ENCODE measurements at regions not wholly inside any gene's neighbourhood (a gene's known extent, or its start where the extent isn't known, plus 50 kb on each side); places are given as distances from the start of the nearest gene placed in this dataset.

DNA sequence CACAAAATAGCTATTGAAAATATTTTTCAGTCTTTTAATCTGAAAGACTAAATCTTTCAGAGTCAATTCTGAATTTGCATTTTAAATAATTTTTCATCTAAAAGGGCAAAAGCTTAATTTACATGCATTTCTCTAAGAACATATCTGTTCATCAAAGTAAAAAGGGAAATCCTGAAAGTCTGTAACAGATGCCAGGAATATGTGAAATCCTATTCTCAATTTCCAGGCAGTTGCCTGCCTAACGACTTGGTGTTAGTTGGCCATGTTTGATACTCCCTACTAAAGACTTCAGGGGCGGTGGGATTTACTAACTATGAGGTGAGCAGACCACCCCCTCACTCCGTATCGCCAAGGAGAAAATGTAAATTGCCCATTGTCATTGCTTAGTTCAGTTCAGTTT, 136.8 kb downstream of the KIT start:
- ChIA-PET POLR2A (ENCODE audit: unreplicated experiment) (no interaction called here), CTCF (no interaction called here)
- BruUV-seq (replicated peaks), result no TSS peak

DNA sequence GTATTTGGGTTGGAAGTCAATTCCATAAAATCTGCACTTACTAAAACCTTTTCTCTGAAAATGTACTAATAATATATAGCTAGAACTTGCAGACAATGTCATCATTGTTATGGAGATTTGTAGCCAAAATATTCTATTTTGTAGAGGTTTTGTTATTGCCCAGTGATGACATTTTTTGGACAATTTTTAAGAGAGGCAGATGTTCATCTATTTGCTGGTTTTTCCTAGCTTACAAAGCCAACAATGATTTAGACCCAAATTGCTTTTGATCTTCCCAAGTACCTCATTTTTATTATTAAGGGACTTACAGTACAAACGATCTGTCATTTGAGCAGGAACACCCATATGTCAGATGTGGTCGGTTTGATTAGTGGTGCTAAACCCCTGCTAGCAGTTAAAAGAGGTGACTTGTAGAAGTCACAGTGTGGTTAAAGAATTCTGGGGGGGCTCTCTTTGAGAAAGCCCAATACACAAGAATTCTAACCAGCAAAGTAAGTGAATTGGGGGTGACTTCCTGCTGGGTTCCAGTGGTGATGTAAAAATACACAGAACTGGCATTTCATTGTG, 136.2 kb downstream of the KIT start:
- Histone ChIP-seq H3K9me2 (replicated peaks; ENCODE audit: low read length) (no peaks in the 10 kb centered on the region), H3K9me3 (ENCODE audit: low read length) (no peaks in the 10 kb centered on the region), H3K9ac (ENCODE audit: low read length) (no peak overlapping the region), H3K4me1 (ENCODE audit: insufficient read depth, low read length) (no peaks in the 10 kb centered on the region), H3K27ac (ENCODE audit: low read length) (no peak overlapping the region), H3F3A (ENCODE audit: low read length, unreplicated experiment) (no peaks in the 10 kb centered on the region), H3K4me3 (ENCODE audit: low read length) (no peak overlapping the region), H3K79me2 (ENCODE audit: low read length) (no peaks in the 10 kb centered on the region), H3K27me3 (ENCODE audit: low read length) (peaks cover 19% of the 10 kb centered on the region), H2AFZ (ENCODE audit: low read length) (no peak overlapping the region), H3K36me3 (ENCODE audit: low read depth, low read length) (no peaks in the 10 kb centered on the region), H4K20me1 (ENCODE audit: low read length) (no peaks in the 10 kb centered on the region), H3K4me2 (ENCODE audit: low read length) (no peak overlapping the region)
- intact Hi-C loops (cut with micrococcal nuclease), result no loop called here
- no peak for DNase-seq
- CTCF ChIA-PET, result no interaction called here
- POLR2A ChIA-PET (ENCODE audit: unreplicated experiment), result no interaction called here
- no peak for ATAC-seq
- no TSS peak for BruUV-seq (replicated peaks)
- TF ChIP-seq EZH2phosphoT487 (IDR thresholded peaks at IDR 0.05; ENCODE audit: borderline replicate concordance, low read length), result no peak
- no peak for TF ChIP-seq EZH2 (IDR thresholded peaks at IDR 0.05; ENCODE audit: low read length, unreplicated experiment)
- TF ChIP-seq, protein P1, sequence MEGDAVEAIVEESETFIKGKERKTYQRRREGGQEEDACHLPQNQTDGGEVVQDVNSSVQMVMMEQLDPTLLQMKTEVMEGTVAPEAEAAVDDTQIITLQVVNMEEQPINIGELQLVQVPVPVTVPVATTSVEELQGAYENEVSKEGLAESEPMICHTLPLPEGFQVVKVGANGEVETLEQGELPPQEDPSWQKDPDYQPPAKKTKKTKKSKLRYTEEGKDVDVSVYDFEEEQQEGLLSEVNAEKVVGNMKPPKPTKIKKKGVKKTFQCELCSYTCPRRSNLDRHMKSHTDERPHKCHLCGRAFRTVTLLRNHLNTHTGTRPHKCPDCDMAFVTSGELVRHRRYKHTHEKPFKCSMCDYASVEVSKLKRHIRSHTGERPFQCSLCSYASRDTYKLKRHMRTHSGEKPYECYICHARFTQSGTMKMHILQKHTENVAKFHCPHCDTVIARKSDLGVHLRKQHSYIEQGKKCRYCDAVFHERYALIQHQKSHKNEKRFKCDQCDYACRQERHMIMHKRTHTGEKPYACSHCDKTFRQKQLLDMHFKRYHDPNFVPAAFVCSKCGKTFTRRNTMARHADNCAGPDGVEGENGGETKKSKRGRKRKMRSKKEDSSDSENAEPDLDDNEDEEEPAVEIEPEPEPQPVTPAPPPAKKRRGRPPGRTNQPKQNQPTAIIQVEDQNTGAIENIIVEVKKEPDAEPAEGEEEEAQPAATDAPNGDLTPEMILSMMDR (conservative IDR thresholded peaks at IDR 0.05; ENCODE audit: low read depth, low read length), result no peak

More for the DNA sequence above, 136.8 kb downstream of the KIT start:
- ATAC-seq (no peak), DNase-seq (no peak)
- Histone ChIP-seq H2AFZ (ENCODE audit: low read length) (no peak overlapping the region), H3K4me3 (ENCODE audit: low read length) (no peak overlapping the region), H3K9ac (ENCODE audit: low read length) (no peak overlapping the region), H3K9me3 (ENCODE audit: low read length) (no peaks in the 10 kb centered on the region), H4K20me1 (ENCODE audit: low read length) (no peaks in the 10 kb centered on the region), H3K4me1 (ENCODE audit: insufficient read depth, low read length) (no peaks in the 10 kb centered on the region), H3K36me3 (ENCODE audit: low read depth, low read length) (no peaks in the 10 kb centered on the region), H3K9me2 (replicated peaks; ENCODE audit: low read length) (no peaks in the 10 kb centered on the region), H3K4me2 (ENCODE audit: low read length) (no peak overlapping the region), H3K79me2 (ENCODE audit: low read length) (no peaks in the 10 kb centered on the region), H3K27me3 (ENCODE audit: low read length) (peaks cover 17% of the 10 kb centered on the region), H3K27ac (ENCODE audit: low read length) (no peak overlapping the region), H3F3A (ENCODE audit: low read length, unreplicated experiment) (no peaks in the 10 kb centered on the region)
- intact Hi-C loops (cut with micrococcal nuclease), result no loop called here
- TF ChIP-seq, protein P1 (conservative IDR thresholded peaks at IDR 0.05; ENCODE audit: low read depth, low read length), result no peak
- TF ChIP-seq EZH2 (IDR thresholded peaks at IDR 0.05; ENCODE audit: low read length, unreplicated experiment), result no peak
- TF ChIP-seq EZH2phosphoT487 (IDR thresholded peaks at IDR 0.05; ENCODE audit: borderline replicate concordance, low read length), result no peak

All from PC-3 (cell line).